Upper lobe of right lung (tissue), 1 donor: ENCODE measurements at regions not wholly inside any gene's neighbourhood (a gene's known extent, or its start where the extent isn't known, plus 50 kb on each side); places are given as distances from the start of the nearest gene placed in this dataset.
A peak's percentile ranks its signal among the peaks of the same experiment; 100 is the strongest.

Source experiments
- ATAC-seq: fragments of 200-7000 bp; cut with Tn5 transposase; one replicate; pipeline ENCODE4 v1.9.1; 2020; ENCODE audit warnings: mild to moderate bottlenecking, moderate library complexity
- DNase-seq: peaks from one replicate; pipeline ENCODE4 v3.0.0-alpha.2; 2020
- H3K27ac ChIP-seq: fragments of 200-600 bp; one replicate; pipeline ENCODE4 v1.8.0; 2022
- H3K27me3 ChIP-seq: fragments of 200-600 bp; one replicate; pipeline ENCODE4 v1.8.0; 2022; ENCODE audit warnings: mild to moderate bottlenecking
- H3K36me3 ChIP-seq: fragments of 200-600 bp; one replicate; pipeline ENCODE4 v1.8.0; 2022
- H3K4me1 ChIP-seq: fragments of 200-600 bp; one replicate; pipeline ENCODE4 v1.8.0; 2022
- H3K4me3 ChIP-seq: fragments of 200-600 bp; one replicate; pipeline ENCODE4 v1.8.0; 2022; ENCODE audit warnings: mild to moderate bottlenecking
- H3K9me3 ChIP-seq: fragments of 200-600 bp; one replicate; pipeline ENCODE4 v1.8.0; 2022
- CTCF ChIP-seq: fragments of 200-600 bp; IDR thresholded peaks from one replicate; pipeline ENCODE4 v1.8.0; 2022; ENCODE audit warnings: antibody characterized with exemption
- intact Hi-C: fragments of 100-400 bp; cut with DNase I; formaldehyde crosslinking; loops from one replicate; pipeline ENCODE4 v1.11.0; 2022
- donor health status: DM: no; HTN: yes; CAD: no; lungs with severe emphysema.

- DNase-seq, result no peak
- intact Hi-C loops, result no loop called here
- H3K27me3 ChIP-seq, result no peaks in the 10 kb centered on the region
Measured at GRCh38 chr5:173458828-173459609, 130.8 kb upstream of the STC2 start.

GRCh38 chr5:173457482-173457881, 129.3 kb upstream of the STC2 start:
- intact Hi-C loops, result no loop called here
- Histone ChIP-seq H3K4me1 (no peaks in the 10 kb centered on the region), H3K36me3 (no peaks in the 10 kb centered on the region), H3K27me3 (no peaks in the 10 kb centered on the region), H3K9me3 (no peaks in the 10 kb centered on the region), H3K27ac (no peak overlapping the region), H3K4me3 (no peak overlapping the region)
- TF ChIP-seq CTCF, result no peak
- ATAC-seq (no peak), DNase-seq (no peak)

More at GRCh38 chr5:173458828-173459609, 130.8 kb upstream of the STC2 start:
- H3K4me1 ChIP-seq, result no peaks in the 10 kb centered on the region
- H3K36me3 ChIP-seq, result no peaks in the 10 kb centered on the region
- no peak overlapping the region for H3K27ac ChIP-seq
- no peak overlapping the region for H3K4me3 ChIP-seq
- ATAC-seq, result no peak
- TF ChIP-seq CTCF, result no peak
- no peaks in the 10 kb centered on the region for H3K9me3 ChIP-seq

DNA sequence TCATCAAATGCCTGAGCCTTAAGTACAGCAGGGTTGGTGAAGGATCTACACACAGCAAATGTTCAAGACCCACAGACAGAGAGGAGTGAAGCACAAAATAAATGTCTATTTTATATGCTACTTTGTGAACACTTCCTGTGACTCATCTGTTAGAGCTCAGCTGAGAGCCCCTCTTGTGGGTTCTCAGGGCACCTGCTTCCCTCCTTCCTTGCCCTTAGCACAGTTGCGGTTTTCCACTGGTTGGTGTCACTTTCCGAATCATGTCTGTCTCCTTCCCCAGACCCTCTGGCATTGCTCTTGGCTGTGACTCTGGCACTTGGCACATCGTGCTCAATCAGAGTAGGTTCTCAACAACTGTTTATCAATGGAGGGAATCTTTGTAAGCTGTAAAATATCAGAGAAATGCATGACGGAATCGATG, 128.5 kb upstream of the STC2 start:
- no peaks in the 10 kb centered on the region for H3K27me3 ChIP-seq
- TF ChIP-seq CTCF, result no peak
- peaks cover 7% of the 10 kb centered on the region for H3K4me1 ChIP-seq
- no peaks in the 10 kb centered on the region for H3K36me3 ChIP-seq
- no peak overlapping the region for H3K27ac ChIP-seq
- H3K9me3 ChIP-seq, result no peaks in the 10 kb centered on the region
- no peak for ATAC-seq
- intact Hi-C loops, result no loop called here
- H3K4me3 ChIP-seq, result no peak overlapping the region
- DNase-seq, result no peak

- Histone ChIP-seq H3K4me3 (no peak overlapping the region), H3K9me3 (no peaks in the 10 kb centered on the region), H3K4me1 (peaks cover 12% of the 10 kb centered on the region), H3K36me3 (no peaks in the 10 kb centered on the region), H3K27ac (no peak overlapping the region), H3K27me3 (no peaks in the 10 kb centered on the region)
- no peak for ATAC-seq
- intact Hi-C loops, result no loop called here
- no peak for DNase-seq
- TF ChIP-seq CTCF, result no peak
Measured at GRCh38 chr5:173456181-173456580, 128.0 kb upstream of the STC2 start.

DNA sequence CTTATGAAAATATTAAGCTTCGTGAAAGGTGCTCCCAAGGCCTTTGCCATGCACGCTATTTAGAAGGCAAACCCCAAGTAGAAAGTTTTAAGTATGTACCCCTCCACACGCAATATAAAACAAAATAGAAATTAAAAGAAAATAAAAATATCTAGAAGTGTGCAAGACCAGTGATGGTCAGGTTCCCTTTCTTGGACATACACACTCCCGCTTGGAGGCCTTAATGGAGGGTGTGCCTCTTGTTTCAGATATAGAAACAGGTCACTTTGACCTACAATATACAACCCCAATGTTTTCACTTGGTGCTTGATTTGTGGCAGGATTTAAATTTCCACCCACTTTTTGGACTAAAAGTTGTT, 127.4 kb upstream of the STC2 start:
- Histone ChIP-seq H3K27me3 (no peaks in the 10 kb centered on the region), H3K27ac (peak overlapping the region; percentile 42), H3K4me3 (no peak overlapping the region), H3K9me3 (no peaks in the 10 kb centered on the region), H3K36me3 (no peaks in the 10 kb centered on the region), H3K4me1 (peaks cover 12% of the 10 kb centered on the region)
- no peak for TF ChIP-seq CTCF
- no peak for ATAC-seq
- intact Hi-C loops, result no loop called here
- DNase-seq, result no peak
